MM.1S (cell line): ENCODE measurements at regions not wholly inside any gene's neighbourhood (a gene's known extent, or its start where the extent isn't known, plus 50 kb on each side); places are given as distances from the start of the nearest gene placed in this dataset.
A peak's percentile ranks its signal among the peaks of the same experiment; 100 is the strongest.

Source experiments
- DNase-seq: peaks from one replicate; pipeline ENCODE4 v3.0.0-alpha.2; 2015
- H2AFZ ChIP-seq: fragments of 300-600 bp; sonication (generic); 2 replicates; pipeline ENCODE4 v1.6.0; 2016; ENCODE audit warnings: antibody characterized with exemption, low read length
- H3F3A ChIP-seq: fragments of 300-600 bp; sonication (generic); 2 replicates; pipeline ENCODE4 v1.6.1; 2016; ENCODE audit warnings: mild to moderate bottlenecking, antibody characterized with exemption, low read length, moderate library complexity, mixed read lengths; ENCODE audit not compliant: insufficient read depth
- H3K27ac ChIP-seq: fragments of 300-600 bp; sonication (generic); 2 replicates; pipeline ENCODE4 v1.5.1; 2016; ENCODE audit warnings: mild to moderate bottlenecking, low read length
- H3K27me3 ChIP-seq: fragments of 300-600 bp; sonication (generic); replicated peaks from 2 replicates; pipeline ENCODE4 v1.6.0; 2016; ENCODE audit warnings: low read length; ENCODE audit not compliant: insufficient read depth
- H3K36me3 ChIP-seq: fragments of 300-600 bp; sonication (generic); replicated peaks from 2 replicates; pipeline ENCODE4 v1.6.1; 2016; ENCODE audit warnings: mild to moderate bottlenecking, low read length, mixed read lengths; ENCODE audit not compliant: insufficient read depth
- H3K4me1 ChIP-seq: fragments of 300-600 bp; sonication (generic); 2 replicates; pipeline ENCODE4 v1.6.1; 2016; ENCODE audit warnings: low read length, mixed read lengths
- H3K4me2 ChIP-seq: fragments of 300-600 bp; sonication (generic); 2 replicates; pipeline ENCODE4 v1.6.0; 2016; ENCODE audit warnings: low read depth, low read length
- H3K4me3 ChIP-seq: fragments of 300-600 bp; sonication (generic); 2 replicates; pipeline ENCODE4 v1.5.1; 2016; ENCODE audit warnings: low read length, mixed read lengths
- H3K79me2 ChIP-seq: fragments of 300-600 bp; sonication (generic); 2 replicates; pipeline ENCODE4 v1.6.1; 2016; ENCODE audit warnings: mixed run types, low read length, mixed read lengths
- H3K9ac ChIP-seq: fragments of 300-600 bp; sonication (generic); 2 replicates; pipeline ENCODE4 v1.6.1; 2016; ENCODE audit warnings: low read length, mixed read lengths
- H3K9me2 ChIP-seq: fragments of 300-600 bp; sonication (generic); replicated peaks from 2 replicates; pipeline ENCODE4 v1.6.1; 2016; ENCODE audit warnings: mild to moderate bottlenecking, low read length, mixed read lengths; ENCODE audit not compliant: insufficient read depth
- H3K9me3 ChIP-seq: fragments of 300-600 bp; sonication (generic); replicated peaks from 2 replicates; pipeline ENCODE4 v1.6.1; 2016; ENCODE audit warnings: mild to moderate bottlenecking, low read length, mixed read lengths; ENCODE audit not compliant: insufficient read depth
- H4K20me1 ChIP-seq: fragments of 300-600 bp; sonication (generic); 2 replicates; pipeline ENCODE4 v1.6.1; 2016; ENCODE audit warnings: mild to moderate bottlenecking, low read length, moderate library complexity, mixed read lengths; ENCODE audit not compliant: insufficient read depth
- EZH2 ChIP-seq: fragments of 300-600 bp; sonication (generic); optimal IDR thresholded peaks from 2 replicates; pipeline ENCODE3; 2017; ENCODE audit warnings: low read depth, mild to moderate bottlenecking, antibody characterized with exemption, low read length, mixed read lengths
- EZH2phosphoT487 ChIP-seq: fragments of 300-600 bp; sonication (generic); IDR thresholded peaks from 2 replicates; pipeline ENCODE4 v1.6.1; 2018; ENCODE audit warnings: antibody characterized with exemption, low read length
- TF ChIP-seq, protein P1 (sequence below): fragments of 300-600 bp; sonication (generic); IDR thresholded peaks from 2 replicates; pipeline ENCODE4 v1.5.1; 2016; ENCODE audit warnings: antibody characterized with exemption, low read length, mixed read lengths

DNA sequence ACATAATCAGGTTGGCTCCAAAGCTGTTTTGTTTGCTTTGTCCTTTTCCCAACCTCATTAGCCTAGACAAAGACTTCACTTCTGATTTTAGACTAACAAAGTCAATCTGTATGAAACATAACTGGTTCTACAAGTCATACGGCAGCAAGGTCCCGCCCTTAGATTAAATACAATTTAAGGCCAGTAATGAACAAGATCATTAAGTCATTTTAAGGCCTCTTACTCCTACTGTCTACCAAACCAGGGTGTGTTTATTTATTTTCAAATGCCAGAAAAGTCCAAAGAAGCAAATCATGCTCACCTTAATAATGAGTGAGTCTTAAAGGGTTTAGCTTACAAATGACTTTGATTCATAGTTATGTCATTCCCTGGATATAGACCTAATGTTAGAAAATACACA lies 148.4 kb upstream of the ACVR2A start:
- DNase-seq: no peak
- Histone ChIP-seq H2AFZ (no peak overlapping the region), H3K4me2 (no peak overlapping the region), H4K20me1 (no peaks in the 10 kb centered on the region), H3K9ac (no peak overlapping the region), H3K79me2 (no peaks in the 10 kb centered on the region), H3K4me3 (no peak overlapping the region), H3K27ac (no peak overlapping the region), H3F3A (no peaks in the 10 kb centered on the region), H3K9me3 (no peaks in the 10 kb centered on the region), H3K27me3 (no peaks in the 10 kb centered on the region), H3K36me3 (no peaks in the 10 kb centered on the region), H3K4me1 (no peaks in the 10 kb centered on the region), H3K9me2 (no peaks in the 10 kb centered on the region)
- TF ChIP-seq EZH2phosphoT487 (no peak), EZH2 (no peak)
- TF ChIP-seq, protein P1, sequence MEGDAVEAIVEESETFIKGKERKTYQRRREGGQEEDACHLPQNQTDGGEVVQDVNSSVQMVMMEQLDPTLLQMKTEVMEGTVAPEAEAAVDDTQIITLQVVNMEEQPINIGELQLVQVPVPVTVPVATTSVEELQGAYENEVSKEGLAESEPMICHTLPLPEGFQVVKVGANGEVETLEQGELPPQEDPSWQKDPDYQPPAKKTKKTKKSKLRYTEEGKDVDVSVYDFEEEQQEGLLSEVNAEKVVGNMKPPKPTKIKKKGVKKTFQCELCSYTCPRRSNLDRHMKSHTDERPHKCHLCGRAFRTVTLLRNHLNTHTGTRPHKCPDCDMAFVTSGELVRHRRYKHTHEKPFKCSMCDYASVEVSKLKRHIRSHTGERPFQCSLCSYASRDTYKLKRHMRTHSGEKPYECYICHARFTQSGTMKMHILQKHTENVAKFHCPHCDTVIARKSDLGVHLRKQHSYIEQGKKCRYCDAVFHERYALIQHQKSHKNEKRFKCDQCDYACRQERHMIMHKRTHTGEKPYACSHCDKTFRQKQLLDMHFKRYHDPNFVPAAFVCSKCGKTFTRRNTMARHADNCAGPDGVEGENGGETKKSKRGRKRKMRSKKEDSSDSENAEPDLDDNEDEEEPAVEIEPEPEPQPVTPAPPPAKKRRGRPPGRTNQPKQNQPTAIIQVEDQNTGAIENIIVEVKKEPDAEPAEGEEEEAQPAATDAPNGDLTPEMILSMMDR: no peak

DNA sequence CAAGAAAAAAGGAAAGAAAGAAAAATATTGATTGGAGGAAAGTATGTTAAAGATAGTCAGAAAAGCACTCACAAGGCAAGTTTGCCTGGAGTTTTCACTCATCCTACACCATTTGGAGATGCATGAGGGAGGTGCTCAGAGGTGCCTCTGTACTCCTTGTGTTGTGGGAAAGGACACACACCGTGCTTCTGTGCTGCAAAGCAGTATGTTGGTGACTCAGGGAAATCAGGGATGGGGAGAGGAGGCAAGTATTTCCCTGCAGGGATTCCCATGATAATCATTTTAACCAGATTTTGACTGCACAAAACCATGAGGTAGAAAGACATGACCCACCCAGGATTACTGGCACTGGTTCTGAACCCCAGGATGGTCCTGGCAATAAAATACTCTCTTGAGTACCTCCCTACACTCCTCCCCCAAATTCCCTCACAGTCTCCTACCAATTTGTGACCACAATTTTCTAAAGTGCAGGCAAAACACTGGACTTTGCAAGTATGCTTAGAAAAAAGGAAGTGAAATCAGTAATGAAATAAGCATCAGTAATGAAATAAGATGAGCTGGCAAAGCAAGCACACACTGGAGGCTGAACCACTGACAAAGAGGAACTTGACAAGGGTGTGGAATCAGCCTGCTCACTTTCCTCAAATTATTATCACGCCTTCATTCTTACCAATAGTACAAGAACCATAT lies 155.5 kb upstream of the ACVR2A start:
- DNase-seq: peak; percentile 47
- TF ChIP-seq EZH2phosphoT487: no peak

DNA sequence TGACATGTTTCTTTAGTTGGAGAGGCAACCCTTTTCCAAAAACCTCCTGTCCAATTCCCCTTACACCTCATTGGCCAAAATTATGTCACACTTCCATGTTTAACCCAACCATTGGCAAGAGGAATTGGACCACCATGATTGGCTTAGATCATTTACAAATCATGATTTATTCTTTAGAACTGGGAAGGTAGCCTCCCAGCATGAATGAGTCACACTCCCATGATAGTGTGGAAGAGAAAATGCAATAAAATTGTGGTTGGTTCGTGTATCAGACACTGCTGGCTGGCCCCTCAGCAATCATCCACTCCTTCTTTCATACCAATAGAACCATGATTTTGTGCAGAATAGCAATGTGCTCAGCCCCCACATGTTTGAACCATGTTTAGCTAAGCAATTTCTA lies 156.6 kb upstream of the ACVR2A start:
- no peaks in the 10 kb centered on the region for H3K9me2 ChIP-seq
- H2AFZ ChIP-seq: no peak overlapping the region
- TF ChIP-seq, protein P1: no peak
- TF ChIP-seq EZH2: no peak
- no peak for TF ChIP-seq EZH2phosphoT487
- no peak overlapping the region for H3K4me2 ChIP-seq
- H3K9ac ChIP-seq: no peak overlapping the region
- no peaks in the 10 kb centered on the region for H3K36me3 ChIP-seq
- no peaks in the 10 kb centered on the region for H4K20me1 ChIP-seq
- no peak overlapping the region for H3K4me3 ChIP-seq
- no peaks in the 10 kb centered on the region for H3K9me3 ChIP-seq
- H3K4me1 ChIP-seq: peaks cover 13% of the 10 kb centered on the region; the same call in 1 of the 2 replicates
- H3F3A ChIP-seq: no peaks in the 10 kb centered on the region
- H3K27me3 ChIP-seq: no peaks in the 10 kb centered on the region
- no peak overlapping the region for H3K27ac ChIP-seq
- no peaks in the 10 kb centered on the region for H3K79me2 ChIP-seq
- no peak for DNase-seq

More for the DNA sequence above, 155.5 kb upstream of the ACVR2A start:
- Histone ChIP-seq H3K9ac (no peak overlapping the region), H3K27me3 (no peaks in the 10 kb centered on the region), H3K9me3 (no peaks in the 10 kb centered on the region), H3K27ac (no peak overlapping the region), H3K4me3 (no peak overlapping the region), H3K9me2 (no peaks in the 10 kb centered on the region), H3K4me2 (no peak overlapping the region), H3K79me2 (no peaks in the 10 kb centered on the region), H2AFZ (no peak overlapping the region), H4K20me1 (no peaks in the 10 kb centered on the region), H3F3A (no peaks in the 10 kb centered on the region), H3K4me1 (peaks cover 13% of the 10 kb centered on the region; the same call in 1 of the 2 replicates), H3K36me3 (no peaks in the 10 kb centered on the region)

DNA sequence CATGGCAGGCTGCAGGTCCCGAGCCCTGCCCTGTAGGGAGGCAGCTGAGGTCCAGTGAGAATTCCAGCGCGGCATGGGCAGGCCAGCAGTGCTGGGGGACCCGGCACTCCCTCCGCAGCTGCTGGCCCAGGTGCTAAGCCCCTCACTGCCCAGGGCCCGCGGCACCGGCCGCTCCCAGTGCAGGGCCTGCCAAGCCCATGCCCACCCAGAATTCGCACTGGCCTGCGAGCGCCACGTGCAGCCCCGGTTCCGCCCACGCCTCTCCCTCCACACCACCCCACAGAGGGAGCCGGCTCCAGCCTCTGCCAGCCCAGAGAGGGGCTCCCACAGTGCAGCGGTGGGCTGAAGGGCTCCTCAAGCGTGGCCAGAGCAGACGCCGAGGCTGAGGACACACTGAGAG lies 158.5 kb upstream of the ACVR2A start:
- Histone ChIP-seq H3K4me3 (no peak overlapping the region), H3K9me2 (no peaks in the 10 kb centered on the region), H3K9me3 (no peaks in the 10 kb centered on the region), H3K36me3 (no peaks in the 10 kb centered on the region), H4K20me1 (no peaks in the 10 kb centered on the region), H3K4me2 (no peak overlapping the region), H3K27me3 (no peaks in the 10 kb centered on the region), H3K27ac (no peak overlapping the region), H3K4me1 (peaks cover 13% of the 10 kb centered on the region; the same call in 1 of the 2 replicates), H3K9ac (no peak overlapping the region), H3K79me2 (no peaks in the 10 kb centered on the region), H3F3A (no peaks in the 10 kb centered on the region), H2AFZ (no peak overlapping the region)
- no peak for DNase-seq
- TF ChIP-seq EZH2 (no peak), EZH2phosphoT487 (no peak)
- TF ChIP-seq, protein P1: no peak
